Activated CD4-positive, alpha-beta T cell treated with anti-CD3 and anti-CD28 coated beads, Interleukin-2, amount 10 ng/mL, durations not matched to agents 7 days and 5 days (primary cell): ENCODE measurements at regions not wholly inside any gene's neighbourhood (a gene's known extent, or its start where the extent isn't known, plus 50 kb on each side); places are given as distances from the start of the nearest gene placed in this dataset.
"Not testable (repeated sequence)": the region's sequence is repeated elsewhere in the genome, so short reads cannot be mapped to it uniquely, and the experiment has no call there.

Experiments used
- CTCF ChIA-PET: fragments of 350-600 bp; sonication (Branson Sonifier 250); formaldehyde crosslinking; loops from one replicate; lab custom pipeline; 2021; ENCODE audit warnings: antibody characterized with exemption; lab: Charles Lee
- POLR2A ChIA-PET: fragments of 350-600 bp; sonication (Branson Sonifier 250); formaldehyde crosslinking; loops from one replicate; lab custom pipeline; 2021; ENCODE audit warnings: antibody characterized with exemption; lab: Charles Lee
- DNase-seq: peaks from one replicate; pipeline ENCODE4 v3.0.0-alpha.2; 2020
- H3K27ac Mint-ChIP-seq: one replicate; pipeline ENCODE4 v1.8.0; 2021; ENCODE audit warnings: mild to moderate bottlenecking, moderate library complexity, mixed read lengths
- H3K27me3 Mint-ChIP-seq: one replicate; pipeline ENCODE4 v1.8.0; 2021; ENCODE audit warnings: mixed read lengths
- H3K36me3 Mint-ChIP-seq: one replicate; pipeline ENCODE4 v1.8.0; 2021; ENCODE audit warnings: low read depth, mixed read lengths
- H3K4me1 Mint-ChIP-seq: one replicate; pipeline ENCODE4 v1.8.0; 2021; ENCODE audit warnings: mixed read lengths
- H3K4me3 Mint-ChIP-seq: one replicate; pipeline ENCODE4 v1.8.0; 2021; ENCODE audit warnings: mild to moderate bottlenecking, moderate library complexity, mixed read lengths
- H3K9me3 Mint-ChIP-seq: one replicate; pipeline ENCODE4 v1.8.0; 2021; ENCODE audit warnings: mixed read lengths

- ChIA-PET POLR2A (no interaction called here), CTCF (no interaction called here)
- Mint-ChIP-seq H3K9me3 (no peaks in the 10 kb centered on the region), H3K27ac (no peak overlapping the region), H3K36me3 (no peaks in the 10 kb centered on the region), H3K4me3 (no peak overlapping the region), H3K4me1 (no peaks in the 10 kb centered on the region), H3K27me3 (no peaks in the 10 kb centered on the region)
- no peak for DNase-seq
Measured at GRCh38 chr5:2871282-2871681, 119.8 kb upstream of the IRX2 start.

GRCh38 chr5:2869471-2869870 is 118.0 kb upstream of the IRX2 start:
- POLR2A ChIA-PET = no interaction called here
- Mint-ChIP-seq H3K36me3 (no peaks in the 10 kb centered on the region), H3K4me3 (no peak overlapping the region), H3K9me3 (peaks cover 8% of the 10 kb centered on the region), H3K27me3 (no peaks in the 10 kb centered on the region), H3K4me1 (no peaks in the 10 kb centered on the region), H3K27ac (no peak overlapping the region)
- DNase-seq = no peak
- CTCF ChIA-PET = no interaction called here

- Mint-ChIP-seq H3K27me3 (no peaks in the 10 kb centered on the region), H3K36me3 (no peaks in the 10 kb centered on the region), H3K9me3 (peaks cover 8% of the 10 kb centered on the region), H3K27ac (no peak overlapping the region), H3K4me1 (no peaks in the 10 kb centered on the region), H3K4me3 (no peak overlapping the region)
- POLR2A ChIA-PET = no interaction called here
- CTCF ChIA-PET = no interaction called here
- DNase-seq = no peak
Measured at GRCh38 chr5:2867373-2867933, 116.0 kb upstream of the IRX2 start.

- DNase-seq = no peak
- H3K4me3 Mint-ChIP-seq = no peak overlapping the region
- no peaks in the 10 kb centered on the region for H3K36me3 Mint-ChIP-seq
- peaks cover 11% of the 10 kb centered on the region for H3K9me3 Mint-ChIP-seq
- no peaks in the 10 kb centered on the region for H3K4me1 Mint-ChIP-seq
- no peaks in the 10 kb centered on the region for H3K27me3 Mint-ChIP-seq
- CTCF ChIA-PET = interaction anchor here (1.3 kb wide), 1 partner anchor 179 kb away, joined by 3 read pairs; no protein-coding TSS in a partner anchor
- no peak overlapping the region for H3K27ac Mint-ChIP-seq
- POLR2A ChIA-PET = no interaction called here
Measured at GRCh38 chr5:2866662-2867372, 115.3 kb upstream of the IRX2 start.

- H3K4me3 Mint-ChIP-seq = no peak overlapping the region
- no peaks in the 10 kb centered on the region for H3K4me1 Mint-ChIP-seq
- ChIA-PET CTCF (interaction anchor here (1.3 kb wide), 1 partner anchor 178 kb away, joined by 3 read pairs; no protein-coding TSS in a partner anchor), POLR2A (no interaction called here)
- H3K27me3 Mint-ChIP-seq = no peaks in the 10 kb centered on the region
- H3K27ac Mint-ChIP-seq = no peak overlapping the region
- no peaks in the 10 kb centered on the region for H3K36me3 Mint-ChIP-seq
- peaks cover 11% of the 10 kb centered on the region for H3K9me3 Mint-ChIP-seq
- no peak for DNase-seq
Measured at GRCh38 chr5:2865856-2866255, 114.4 kb upstream of the IRX2 start.

GRCh38 chr5:2864515-2865105 is 113.1 kb upstream of the IRX2 start:
- DNase-seq = no peak
- Mint-ChIP-seq H3K4me3 (no peak overlapping the region), H3K4me1 (no peaks in the 10 kb centered on the region), H3K36me3 (no peaks in the 10 kb centered on the region), H3K27ac (no peak overlapping the region), H3K9me3 (peaks cover 11% of the 10 kb centered on the region), H3K27me3 (no peaks in the 10 kb centered on the region)
- ChIA-PET CTCF (interaction anchor here (1.0 kb wide), 1 partner anchor 9 kb away, joined by 3 read pairs; no protein-coding TSS in a partner anchor), POLR2A (no interaction called here)

- ChIA-PET POLR2A (no interaction called here), CTCF (interaction anchor here (0.7 to 1.0 kb wide), 2 partner anchors 10 to 16 kb away, joined by 3 to 4 read pairs; no protein-coding TSS in a partner anchor)
- no peak for DNase-seq
- no peaks in the 10 kb centered on the region for H3K4me1 Mint-ChIP-seq
- H3K4me3 Mint-ChIP-seq = no peak overlapping the region
- no peaks in the 10 kb centered on the region for H3K36me3 Mint-ChIP-seq
- H3K27me3 Mint-ChIP-seq = no peaks in the 10 kb centered on the region
- H3K9me3 Mint-ChIP-seq = peaks cover 11% of the 10 kb centered on the region
- no peak overlapping the region for H3K27ac Mint-ChIP-seq
Measured at GRCh38 chr5:2863675-2864433, 112.4 kb upstream of the IRX2 start.

- H3K4me3 Mint-ChIP-seq = no peak overlapping the region
- no peak overlapping the region for H3K27ac Mint-ChIP-seq
- H3K4me1 Mint-ChIP-seq = no peaks in the 10 kb centered on the region
- DNase-seq = no peak
- ChIA-PET CTCF (interaction anchor here (0.7 kb wide), 1 partner anchor 15 kb away, joined by 4 read pairs; no protein-coding TSS in a partner anchor), POLR2A (no interaction called here)
- H3K27me3 Mint-ChIP-seq = no peaks in the 10 kb centered on the region
- no peaks in the 10 kb centered on the region for H3K36me3 Mint-ChIP-seq
- H3K9me3 Mint-ChIP-seq = peaks cover 11% of the 10 kb centered on the region
Measured at GRCh38 chr5:2863133-2863532, 111.7 kb upstream of the IRX2 start.

GRCh38 chr5:2862176-2862575 is 110.7 kb upstream of the IRX2 start:
- H3K9me3 Mint-ChIP-seq = peaks cover 11% of the 10 kb centered on the region
- CTCF ChIA-PET, H3K4me3 Mint-ChIP-seq, H3K27ac Mint-ChIP-seq, DNase-seq, H3K27me3 Mint-ChIP-seq, POLR2A ChIA-PET, H3K36me3 Mint-ChIP-seq, H3K4me1 Mint-ChIP-seq: not testable (repeated sequence)

- ChIA-PET POLR2A (no interaction called here), CTCF (no interaction called here)
- Mint-ChIP-seq H3K27ac (no peak overlapping the region), H3K4me1 (no peaks in the 10 kb centered on the region), H3K9me3 (peaks cover 11% of the 10 kb centered on the region), H3K36me3 (no peaks in the 10 kb centered on the region), H3K27me3 (no peaks in the 10 kb centered on the region), H3K4me3 (no peak overlapping the region)
- DNase-seq = no peak
Measured at GRCh38 chr5:2861605-2862004, 110.1 kb upstream of the IRX2 start.

GRCh38 chr5:2860101-2860500 is 108.6 kb upstream of the IRX2 start:
- Mint-ChIP-seq H3K27ac (no peak overlapping the region), H3K9me3 (peaks cover 6% of the 10 kb centered on the region), H3K4me1 (no peaks in the 10 kb centered on the region), H3K36me3 (no peaks in the 10 kb centered on the region), H3K27me3 (no peaks in the 10 kb centered on the region), H3K4me3 (no peak overlapping the region)
- CTCF ChIA-PET = no interaction called here
- POLR2A ChIA-PET = no interaction called here
- no peak for DNase-seq

- DNase-seq = no peak
- Mint-ChIP-seq H3K36me3 (no peaks in the 10 kb centered on the region), H3K27ac (no peak overlapping the region), H3K27me3 (no peaks in the 10 kb centered on the region), H3K4me1 (no peaks in the 10 kb centered on the region), H3K4me3 (no peak overlapping the region), H3K9me3 (peaks cover 4% of the 10 kb centered on the region)
- POLR2A ChIA-PET = no interaction called here
- CTCF ChIA-PET = no interaction called here
Measured at GRCh38 chr5:2857837-2858236, 106.4 kb upstream of the IRX2 start.

- no peaks in the 10 kb centered on the region for H3K27me3 Mint-ChIP-seq
- H3K4me1 Mint-ChIP-seq = no peaks in the 10 kb centered on the region
- POLR2A ChIA-PET = no interaction called here
Measured at GRCh38 chr5:2856206-2856605, 104.7 kb upstream of the IRX2 start.

More at GRCh38 chr5:2856206-2856605, 104.7 kb upstream of the IRX2 start:
- no peaks in the 10 kb centered on the region for H3K9me3 Mint-ChIP-seq
- H3K36me3 Mint-ChIP-seq = no peaks in the 10 kb centered on the region
- H3K4me3 Mint-ChIP-seq = no peak overlapping the region
- no peak overlapping the region for H3K27ac Mint-ChIP-seq
- no peak for DNase-seq
- CTCF ChIA-PET = no interaction called here
